ENCODE measurements at regions not wholly inside any gene's neighbourhood (a gene's known extent, or its start where the extent isn't known, plus 50 kb on each side); places are given as distances from the start of the nearest gene placed in this dataset.

GRCh38 chr5:26553079-26553478 is 485.3 kb downstream of the CDH9 start:
- ATAC-seq (no peak), DNase-seq (no peak)
- Histone ChIP-seq H3K9me3 (no peaks in the 10 kb centered on the region), H3K36me3 (no peaks in the 10 kb centered on the region), H3K4me1 (no peaks in the 10 kb centered on the region), H3K27ac (no peak overlapping the region), H3K4me3 (no peak overlapping the region), H3K27me3 (no peaks in the 10 kb centered on the region)
- TF ChIP-seq, protein P1, sequence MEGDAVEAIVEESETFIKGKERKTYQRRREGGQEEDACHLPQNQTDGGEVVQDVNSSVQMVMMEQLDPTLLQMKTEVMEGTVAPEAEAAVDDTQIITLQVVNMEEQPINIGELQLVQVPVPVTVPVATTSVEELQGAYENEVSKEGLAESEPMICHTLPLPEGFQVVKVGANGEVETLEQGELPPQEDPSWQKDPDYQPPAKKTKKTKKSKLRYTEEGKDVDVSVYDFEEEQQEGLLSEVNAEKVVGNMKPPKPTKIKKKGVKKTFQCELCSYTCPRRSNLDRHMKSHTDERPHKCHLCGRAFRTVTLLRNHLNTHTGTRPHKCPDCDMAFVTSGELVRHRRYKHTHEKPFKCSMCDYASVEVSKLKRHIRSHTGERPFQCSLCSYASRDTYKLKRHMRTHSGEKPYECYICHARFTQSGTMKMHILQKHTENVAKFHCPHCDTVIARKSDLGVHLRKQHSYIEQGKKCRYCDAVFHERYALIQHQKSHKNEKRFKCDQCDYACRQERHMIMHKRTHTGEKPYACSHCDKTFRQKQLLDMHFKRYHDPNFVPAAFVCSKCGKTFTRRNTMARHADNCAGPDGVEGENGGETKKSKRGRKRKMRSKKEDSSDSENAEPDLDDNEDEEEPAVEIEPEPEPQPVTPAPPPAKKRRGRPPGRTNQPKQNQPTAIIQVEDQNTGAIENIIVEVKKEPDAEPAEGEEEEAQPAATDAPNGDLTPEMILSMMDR (IDR thresholded peaks at IDR 0.05), result no peak
- intact Hi-C loops (cut with DNase I), result no loop called here

DNA sequence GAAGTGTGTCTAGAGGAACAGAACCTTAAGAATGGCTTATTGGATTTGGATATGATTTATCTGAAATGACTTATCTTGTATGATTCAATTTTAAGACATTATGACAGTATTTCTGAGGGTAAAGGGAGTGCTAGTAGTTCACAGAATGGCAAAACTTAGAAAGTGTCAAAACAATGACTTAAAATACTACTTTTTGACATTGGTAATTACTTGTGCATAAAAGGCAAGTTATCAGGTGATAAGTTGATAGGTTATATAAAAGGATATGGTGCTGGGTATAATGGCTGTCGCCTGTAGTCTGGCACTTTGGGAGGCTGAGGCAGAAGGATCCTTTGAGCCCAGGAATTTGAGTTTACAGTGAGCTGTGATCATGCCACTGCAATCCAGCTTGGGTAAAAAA is 494.4 kb downstream of the CDH9 start:
- Histone ChIP-seq H3K4me1 (no peaks in the 10 kb centered on the region), H3K4me3 (no peak overlapping the region), H3K27ac (no peak overlapping the region), H3K9me3 (peaks cover 5% of the 10 kb centered on the region), H3K27me3 (no peaks in the 10 kb centered on the region), H3K36me3 (no peaks in the 10 kb centered on the region)
- ATAC-seq (no peak), DNase-seq (no peak)
- intact Hi-C loops (cut with DNase I), result no loop called here
- TF ChIP-seq, protein P1 (IDR thresholded peaks at IDR 0.05), result no peak

DNA sequence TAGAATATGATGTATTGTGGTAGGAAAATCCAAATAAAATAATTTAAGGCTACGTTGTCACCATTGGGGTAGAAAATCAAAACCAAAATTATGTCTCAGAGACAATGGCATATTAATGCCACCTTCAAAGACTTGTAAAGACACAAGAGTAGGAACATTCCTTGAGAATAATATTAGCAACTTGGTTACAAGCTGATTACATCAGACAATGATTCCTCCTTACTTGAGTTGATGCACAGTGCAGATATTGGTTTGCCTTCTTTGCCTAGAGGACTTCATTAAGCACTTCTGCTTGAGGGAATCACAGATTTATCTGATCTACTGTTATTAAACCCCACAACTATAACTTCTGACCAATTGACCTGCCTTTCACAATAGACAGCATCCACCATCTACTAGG is 500.2 kb downstream of the CDH9 start:
- no peak overlapping the region for H3K4me3 ChIP-seq
- DNase-seq, result no peak
- ATAC-seq, result no peak
- peaks cover 5% of the 10 kb centered on the region for H3K9me3 ChIP-seq
- no peaks in the 10 kb centered on the region for H3K36me3 ChIP-seq
- H3K4me1 ChIP-seq, result no peaks in the 10 kb centered on the region
- H3K27ac ChIP-seq, result no peak overlapping the region
- TF ChIP-seq, protein P1 (IDR thresholded peaks at IDR 0.05), result no peak
- H3K27me3 ChIP-seq, result no peaks in the 10 kb centered on the region
- intact Hi-C loops (cut with DNase I), result no loop called here

DNA sequence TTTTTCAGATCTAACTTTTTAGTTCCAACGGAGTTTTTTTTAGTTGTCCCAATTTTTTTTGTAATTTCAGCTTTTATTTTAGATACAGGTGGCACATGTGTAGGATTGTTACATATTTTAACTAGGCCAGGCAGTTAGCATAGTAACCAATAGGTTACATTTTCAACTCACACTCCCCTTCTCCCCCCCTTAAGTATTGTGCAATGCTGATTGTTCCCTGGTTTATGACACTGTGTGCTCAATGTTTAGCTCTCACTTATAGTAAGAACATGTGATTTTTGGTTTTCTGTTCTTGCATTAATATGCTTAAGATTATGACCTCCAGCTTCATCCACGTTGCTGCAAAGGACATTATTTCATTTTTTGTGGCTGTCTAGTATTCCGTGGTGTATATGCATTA is 503.2 kb downstream of the CDH9 start:
- H3K9me3 ChIP-seq, result no peaks in the 10 kb centered on the region
- H3K27me3 ChIP-seq, result no peaks in the 10 kb centered on the region
- ATAC-seq (no peak), DNase-seq (no peak)
- no peaks in the 10 kb centered on the region for H3K36me3 ChIP-seq
- H3K4me3 ChIP-seq, result no peak overlapping the region
- TF ChIP-seq, protein P1 (IDR thresholded peaks at IDR 0.05), result no peak
- intact Hi-C loops (cut with DNase I), result no loop called here
- H3K4me1 ChIP-seq, result no peaks in the 10 kb centered on the region
- no peak overlapping the region for H3K27ac ChIP-seq

DNA sequence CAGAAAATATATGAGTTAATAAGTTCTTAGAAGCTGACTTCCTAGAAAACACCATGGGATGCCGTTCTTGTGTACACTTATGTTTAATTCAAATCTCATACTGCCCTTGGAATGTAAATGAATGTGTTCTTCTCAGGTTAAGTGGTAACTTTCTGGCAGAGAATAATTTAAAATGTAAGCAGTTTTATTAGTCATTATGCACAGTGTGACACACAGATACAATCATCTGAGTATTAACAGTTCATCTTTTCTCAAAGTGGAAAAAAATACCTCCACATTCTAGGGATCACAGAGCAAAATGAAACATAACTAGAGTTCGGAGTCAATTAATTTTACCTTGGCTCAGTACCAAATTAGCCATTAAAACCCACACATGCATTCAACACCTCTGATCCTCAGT is 508.1 kb downstream of the CDH9 start:
- H3K27me3 ChIP-seq, result no peaks in the 10 kb centered on the region
- H3K27ac ChIP-seq, result no peak overlapping the region
- no peak overlapping the region for H3K4me3 ChIP-seq
- no peak for DNase-seq
- no peaks in the 10 kb centered on the region for H3K36me3 ChIP-seq
- intact Hi-C loops (cut with DNase I), result no loop called here
- no peak for ATAC-seq
- H3K9me3 ChIP-seq, result no peaks in the 10 kb centered on the region
- H3K4me1 ChIP-seq, result no peaks in the 10 kb centered on the region
- TF ChIP-seq, protein P1 (IDR thresholded peaks at IDR 0.05), result no peak

- Histone ChIP-seq H3K27ac (no peak overlapping the region), H3K36me3 (no peaks in the 10 kb centered on the region), H3K4me1 (no peaks in the 10 kb centered on the region), H3K9me3 (no peaks in the 10 kb centered on the region), H3K27me3 (no peaks in the 10 kb centered on the region), H3K4me3 (no peak overlapping the region)
- DNase-seq, result no peak
- TF ChIP-seq, protein P1 (IDR thresholded peaks at IDR 0.05), result no peak
- intact Hi-C loops (cut with DNase I), result no loop called here
- no peak for ATAC-seq
Observed at GRCh38 chr5:26519245-26519644, 519.1 kb downstream of the CDH9 start.
